ENCODE measurements at regions not wholly inside any gene's neighbourhood (a gene's known extent, or its start where the extent isn't known, plus 50 kb on each side); places are given as distances from the start of the nearest gene placed in this dataset.

GRCh38 chr12:76670776-76671175, 93.1 kb upstream of the ZDHHC17 start:
- TF ChIP-seq, protein P1, sequence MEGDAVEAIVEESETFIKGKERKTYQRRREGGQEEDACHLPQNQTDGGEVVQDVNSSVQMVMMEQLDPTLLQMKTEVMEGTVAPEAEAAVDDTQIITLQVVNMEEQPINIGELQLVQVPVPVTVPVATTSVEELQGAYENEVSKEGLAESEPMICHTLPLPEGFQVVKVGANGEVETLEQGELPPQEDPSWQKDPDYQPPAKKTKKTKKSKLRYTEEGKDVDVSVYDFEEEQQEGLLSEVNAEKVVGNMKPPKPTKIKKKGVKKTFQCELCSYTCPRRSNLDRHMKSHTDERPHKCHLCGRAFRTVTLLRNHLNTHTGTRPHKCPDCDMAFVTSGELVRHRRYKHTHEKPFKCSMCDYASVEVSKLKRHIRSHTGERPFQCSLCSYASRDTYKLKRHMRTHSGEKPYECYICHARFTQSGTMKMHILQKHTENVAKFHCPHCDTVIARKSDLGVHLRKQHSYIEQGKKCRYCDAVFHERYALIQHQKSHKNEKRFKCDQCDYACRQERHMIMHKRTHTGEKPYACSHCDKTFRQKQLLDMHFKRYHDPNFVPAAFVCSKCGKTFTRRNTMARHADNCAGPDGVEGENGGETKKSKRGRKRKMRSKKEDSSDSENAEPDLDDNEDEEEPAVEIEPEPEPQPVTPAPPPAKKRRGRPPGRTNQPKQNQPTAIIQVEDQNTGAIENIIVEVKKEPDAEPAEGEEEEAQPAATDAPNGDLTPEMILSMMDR (IDR thresholded peaks at IDR 0.05; ENCODE audit: insufficient read depth, low read length), result no peak
- TF ChIP-seq POLR2AphosphoS5 (IDR thresholded peaks at IDR 0.05; ENCODE audit: low read depth) (no peak), GABPA (IDR thresholded peaks at IDR 0.05; ENCODE audit: low read depth) (no peak)
- TF ChIP-seq, protein P2, sequence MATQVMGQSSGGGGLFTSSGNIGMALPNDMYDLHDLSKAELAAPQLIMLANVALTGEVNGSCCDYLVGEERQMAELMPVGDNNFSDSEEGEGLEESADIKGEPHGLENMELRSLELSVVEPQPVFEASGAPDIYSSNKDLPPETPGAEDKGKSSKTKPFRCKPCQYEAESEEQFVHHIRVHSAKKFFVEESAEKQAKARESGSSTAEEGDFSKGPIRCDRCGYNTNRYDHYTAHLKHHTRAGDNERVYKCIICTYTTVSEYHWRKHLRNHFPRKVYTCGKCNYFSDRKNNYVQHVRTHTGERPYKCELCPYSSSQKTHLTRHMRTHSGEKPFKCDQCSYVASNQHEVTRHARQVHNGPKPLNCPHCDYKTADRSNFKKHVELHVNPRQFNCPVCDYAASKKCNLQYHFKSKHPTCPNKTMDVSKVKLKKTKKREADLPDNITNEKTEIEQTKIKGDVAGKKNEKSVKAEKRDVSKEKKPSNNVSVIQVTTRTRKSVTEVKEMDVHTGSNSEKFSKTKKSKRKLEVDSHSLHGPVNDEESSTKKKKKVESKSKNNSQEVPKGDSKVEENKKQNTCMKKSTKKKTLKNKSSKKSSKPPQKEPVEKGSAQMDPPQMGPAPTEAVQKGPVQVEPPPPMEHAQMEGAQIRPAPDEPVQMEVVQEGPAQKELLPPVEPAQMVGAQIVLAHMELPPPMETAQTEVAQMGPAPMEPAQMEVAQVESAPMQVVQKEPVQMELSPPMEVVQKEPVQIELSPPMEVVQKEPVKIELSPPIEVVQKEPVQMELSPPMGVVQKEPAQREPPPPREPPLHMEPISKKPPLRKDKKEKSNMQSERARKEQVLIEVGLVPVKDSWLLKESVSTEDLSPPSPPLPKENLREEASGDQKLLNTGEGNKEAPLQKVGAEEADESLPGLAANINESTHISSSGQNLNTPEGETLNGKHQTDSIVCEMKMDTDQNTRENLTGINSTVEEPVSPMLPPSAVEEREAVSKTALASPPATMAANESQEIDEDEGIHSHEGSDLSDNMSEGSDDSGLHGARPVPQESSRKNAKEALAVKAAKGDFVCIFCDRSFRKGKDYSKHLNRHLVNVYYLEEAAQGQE (IDR thresholded peaks at IDR 0.05; ENCODE audit: insufficient replicate concordance, low read depth), result no peak

Data from HL-60 (cell line).